ENCODE measurements at regions not wholly inside any gene's neighbourhood (a gene's known extent, or its start where the extent isn't known, plus 50 kb on each side); places are given as distances from the start of the nearest gene placed in this dataset.

GRCh38 chr14:51392416-51392815 is 152.4 kb downstream of the TMX1 start:
- no peak for TF ChIP-seq POLR2A (IDR thresholded peaks at IDR 0.05)
- TF ChIP-seq, protein P1, sequence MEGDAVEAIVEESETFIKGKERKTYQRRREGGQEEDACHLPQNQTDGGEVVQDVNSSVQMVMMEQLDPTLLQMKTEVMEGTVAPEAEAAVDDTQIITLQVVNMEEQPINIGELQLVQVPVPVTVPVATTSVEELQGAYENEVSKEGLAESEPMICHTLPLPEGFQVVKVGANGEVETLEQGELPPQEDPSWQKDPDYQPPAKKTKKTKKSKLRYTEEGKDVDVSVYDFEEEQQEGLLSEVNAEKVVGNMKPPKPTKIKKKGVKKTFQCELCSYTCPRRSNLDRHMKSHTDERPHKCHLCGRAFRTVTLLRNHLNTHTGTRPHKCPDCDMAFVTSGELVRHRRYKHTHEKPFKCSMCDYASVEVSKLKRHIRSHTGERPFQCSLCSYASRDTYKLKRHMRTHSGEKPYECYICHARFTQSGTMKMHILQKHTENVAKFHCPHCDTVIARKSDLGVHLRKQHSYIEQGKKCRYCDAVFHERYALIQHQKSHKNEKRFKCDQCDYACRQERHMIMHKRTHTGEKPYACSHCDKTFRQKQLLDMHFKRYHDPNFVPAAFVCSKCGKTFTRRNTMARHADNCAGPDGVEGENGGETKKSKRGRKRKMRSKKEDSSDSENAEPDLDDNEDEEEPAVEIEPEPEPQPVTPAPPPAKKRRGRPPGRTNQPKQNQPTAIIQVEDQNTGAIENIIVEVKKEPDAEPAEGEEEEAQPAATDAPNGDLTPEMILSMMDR (IDR thresholded peaks at IDR 0.05) = no peak
- no peak for TF ChIP-seq EP300 (IDR thresholded peaks at IDR 0.05)
- TF ChIP-seq POLR2AphosphoS5 (IDR thresholded peaks at IDR 0.05) = no peak
